ENCODE measurements at regions not wholly inside any gene's neighbourhood (a gene's known extent, or its start where the extent isn't known, plus 50 kb on each side); places are given as distances from the start of the nearest gene placed in this dataset.

GRCh38 chr22:47423861-47424820 lies 661.7 kb downstream of the TBC1D22A start:
- Mint-ChIP-seq H3K36me3 (ENCODE audit: low read depth) (peaks cover 4% of the 10 kb centered on the region), H3K4me3 (no peak overlapping the region), H3K4me1 (ENCODE audit: low read depth) (no peaks in the 10 kb centered on the region)

GRCh38 chr22:47423266-47423665 lies 660.8 kb downstream of the TBC1D22A start:
- H3K9me3 Mint-ChIP-seq, result peaks cover 59% of the 10 kb centered on the region
- H3K4me1 Mint-ChIP-seq (ENCODE audit: low read depth), result no peaks in the 10 kb centered on the region

More at GRCh38 chr22:47423861-47424820, 661.7 kb downstream of the TBC1D22A start:
- no peak overlapping the region for H3K27ac Mint-ChIP-seq
- H3K27me3 Mint-ChIP-seq (ENCODE audit: insufficient read depth), result peaks cover 1% of the 10 kb centered on the region; the same call in 1 of the 2 replicates
- peaks cover 64% of the 10 kb centered on the region for H3K9me3 Mint-ChIP-seq
- no peak for TF ChIP-seq CTCF (IDR thresholded peaks at IDR 0.05)
- DNase-seq, result no peak

GRCh38 chr22:47422736-47423135 lies 660.3 kb downstream of the TBC1D22A start:
- no peaks in the 10 kb centered on the region for H3K4me1 Mint-ChIP-seq (ENCODE audit: low read depth)
- no peak for TF ChIP-seq CTCF (IDR thresholded peaks at IDR 0.05)
- H3K27me3 Mint-ChIP-seq (ENCODE audit: insufficient read depth), result peaks cover 1% of the 10 kb centered on the region; the same call in 1 of the 2 replicates
- peaks cover 4% of the 10 kb centered on the region; the same call in 1 of the 2 replicates for H3K36me3 Mint-ChIP-seq (ENCODE audit: low read depth)
- no peak overlapping the region for H3K27ac Mint-ChIP-seq
- no peak overlapping the region for H3K4me3 Mint-ChIP-seq
- H3K9me3 Mint-ChIP-seq, result peaks cover 59% of the 10 kb centered on the region
- no peak for DNase-seq

More at GRCh38 chr22:47423266-47423665, 660.8 kb downstream of the TBC1D22A start:
- Mint-ChIP-seq H3K27ac (no peak overlapping the region), H3K4me3 (no peak overlapping the region), H3K27me3 (ENCODE audit: insufficient read depth) (peaks cover 1% of the 10 kb centered on the region; the same call in 1 of the 2 replicates), H3K36me3 (ENCODE audit: low read depth) (peaks cover 4% of the 10 kb centered on the region; the same call in 1 of the 2 replicates)
- no peak for DNase-seq
- TF ChIP-seq CTCF (IDR thresholded peaks at IDR 0.05), result no peak

GRCh38 chr22:47421846-47422245 lies 659.4 kb downstream of the TBC1D22A start:
- Mint-ChIP-seq H3K36me3 (ENCODE audit: low read depth) (peaks cover 8% of the 10 kb centered on the region), H3K4me1 (ENCODE audit: low read depth) (no peaks in the 10 kb centered on the region), H3K4me3 (no peak overlapping the region), H3K27me3 (ENCODE audit: insufficient read depth) (peaks cover 1% of the 10 kb centered on the region; the same call in 1 of the 2 replicates), H3K9me3 (peaks cover 63% of the 10 kb centered on the region), H3K27ac (no peak overlapping the region)
- TF ChIP-seq CTCF (IDR thresholded peaks at IDR 0.05), result no peak
- DNase-seq, result no peak

- no peak for TF ChIP-seq CTCF (IDR thresholded peaks at IDR 0.05)
- H3K4me1 Mint-ChIP-seq (ENCODE audit: low read depth), result no peaks in the 10 kb centered on the region
- peaks cover 1% of the 10 kb centered on the region; the same call in 1 of the 2 replicates for H3K27me3 Mint-ChIP-seq (ENCODE audit: insufficient read depth)
- no peak overlapping the region for H3K4me3 Mint-ChIP-seq
- peaks cover 55% of the 10 kb centered on the region for H3K9me3 Mint-ChIP-seq
- DNase-seq, result no peak
- H3K36me3 Mint-ChIP-seq (ENCODE audit: low read depth), result peaks cover 12% of the 10 kb centered on the region
- H3K27ac Mint-ChIP-seq, result no peak overlapping the region
Observed at GRCh38 chr22:47420211-47420610, 657.8 kb downstream of the TBC1D22A start.
